Neural progenitor cell (in vitro differentiated cells): ENCODE measurements at regions not wholly inside any gene's neighbourhood (a gene's known extent, or its start where the extent isn't known, plus 50 kb on each side); places are given as distances from the start of the nearest gene placed in this dataset.

Experiments used
- CTCF ChIP-seq: fragments of 200-600 bp; sonication (generic); IDR thresholded peaks from 2 replicates; pipeline ENCODE4 v1.5.1; 2017; ENCODE audit warnings: antibody characterized with exemption, mild to moderate bottlenecking
- EZH2 ChIP-seq: fragments of 200-600 bp; sonication (generic); IDR thresholded peaks from 2 replicates; pipeline ENCODE4 v1.6.1; 2017; ENCODE audit warnings: antibody characterized with exemption, mild to moderate bottlenecking, moderate library complexity

- no peak for TF ChIP-seq CTCF
- no peak for TF ChIP-seq EZH2
Observed at GRCh38 chr6:48563433-48563832, 452.4 kb upstream of the PTCHD4 start.
